ENCODE measurements at regions not wholly inside any gene's neighbourhood (a gene's known extent, or its start where the extent isn't known, plus 50 kb on each side); places are given as distances from the start of the nearest gene placed in this dataset.

DNA sequence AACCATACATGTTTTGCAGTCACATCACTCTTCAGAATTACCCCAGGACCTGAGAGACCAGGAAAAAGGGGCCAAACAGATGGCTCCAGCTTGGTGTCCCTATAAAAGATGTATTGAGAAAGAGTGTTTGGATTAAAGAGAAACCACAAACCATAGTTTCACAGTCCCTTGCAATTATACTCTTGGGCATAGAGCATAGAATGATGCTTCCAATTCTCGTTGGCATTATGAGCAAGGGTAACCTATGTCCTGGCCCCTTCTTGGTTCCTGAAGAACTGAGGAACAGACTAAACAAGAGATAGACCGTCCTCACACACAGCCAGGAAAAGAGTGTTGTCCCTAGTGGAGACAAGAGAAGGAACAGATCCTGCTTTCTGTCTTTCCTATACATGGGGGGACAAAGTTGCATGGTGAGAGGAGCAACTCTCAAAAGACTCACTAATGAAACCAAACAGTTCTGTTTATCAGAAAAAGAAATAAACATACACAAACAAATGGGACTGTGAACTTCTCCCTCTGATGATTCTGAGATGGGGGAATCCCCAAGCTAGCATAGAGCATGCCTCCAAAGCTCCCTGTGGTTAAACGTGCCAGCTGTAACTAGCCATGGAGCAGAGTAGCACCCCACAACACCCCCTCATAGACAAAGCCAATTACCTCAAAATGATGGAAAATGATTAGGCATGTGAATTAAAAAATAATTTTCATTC is 908.6 kb downstream of the NTRK3 start:
- DNase-seq: no peak

DNA sequence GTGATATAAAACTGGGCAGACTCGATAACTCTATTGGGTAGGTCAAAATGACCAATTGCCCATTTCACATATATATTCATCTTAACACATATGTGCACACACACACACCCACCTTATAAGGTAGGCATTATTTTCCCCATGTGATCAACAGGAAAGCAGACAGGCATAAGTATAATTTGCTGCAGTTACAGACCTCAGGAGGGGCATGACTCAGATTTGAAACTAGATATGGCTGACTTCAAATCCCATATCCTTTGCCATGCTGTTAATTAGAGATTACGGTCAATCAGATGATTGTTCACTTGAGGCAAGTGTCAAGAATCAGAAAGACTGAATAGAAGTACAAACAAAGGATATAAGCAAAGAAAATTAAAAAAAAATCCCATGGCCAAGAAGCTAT is 910.6 kb downstream of the NTRK3 start:
- no peak for DNase-seq

DNA sequence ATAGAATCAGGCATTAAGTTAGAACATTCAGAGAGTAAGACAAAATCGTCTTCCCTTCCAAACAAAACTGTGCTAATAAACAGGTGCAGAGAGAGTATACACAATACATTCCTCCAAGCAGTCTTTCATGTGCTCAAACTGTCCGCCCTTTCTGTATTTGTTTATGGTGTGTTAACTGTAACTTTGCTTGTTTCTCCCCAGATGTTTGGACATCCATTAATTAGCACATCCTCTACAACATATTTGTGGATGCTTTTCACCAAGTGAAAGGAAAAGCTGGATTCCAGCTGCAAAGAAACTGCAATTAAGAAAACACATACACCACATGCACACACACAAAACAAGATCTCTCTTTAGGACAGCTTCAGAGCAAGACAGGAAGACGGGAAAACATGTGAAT is 912.6 kb downstream of the NTRK3 start:
- no peak for DNase-seq

DNA sequence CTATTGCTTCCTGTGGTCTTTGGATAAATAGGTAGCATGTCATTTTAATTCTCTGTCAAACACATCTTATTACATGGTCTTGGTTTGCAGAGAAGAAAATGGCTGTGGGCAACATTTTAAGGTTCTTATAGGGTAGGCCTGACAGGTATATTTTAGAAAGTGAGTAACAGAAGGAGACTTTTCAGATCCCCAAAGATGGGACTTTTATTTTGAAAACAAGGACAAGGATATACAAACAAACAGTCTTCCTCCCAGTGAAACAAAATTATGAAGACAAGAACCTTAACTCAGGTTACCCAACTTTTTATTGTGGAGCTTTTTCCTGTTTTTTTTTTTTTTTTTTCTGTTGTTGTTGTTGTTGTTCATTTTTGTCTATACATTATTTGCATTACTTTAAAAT is 916.2 kb downstream of the NTRK3 start:
- DNase-seq: no peak

DNA sequence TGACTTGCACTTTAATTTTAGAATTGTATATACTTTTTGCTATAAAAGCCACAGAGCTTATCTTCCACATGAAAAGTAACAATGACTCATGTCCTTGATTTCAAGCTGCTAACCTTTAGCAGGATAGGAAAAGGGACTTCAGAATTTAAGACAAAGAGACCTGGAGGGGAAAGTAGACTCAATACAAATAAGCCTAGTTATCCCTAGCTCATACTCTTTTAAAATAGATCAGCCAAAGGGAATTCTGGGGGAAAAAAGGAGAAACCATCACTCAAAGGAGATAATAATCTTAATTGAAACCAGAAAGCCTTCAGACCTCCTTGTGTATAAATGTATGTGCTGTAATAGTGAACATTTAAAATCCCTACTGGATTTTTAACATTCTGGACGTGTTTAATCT is 930.3 kb downstream of the NTRK3 start:
- DNase-seq: no peak

DNA sequence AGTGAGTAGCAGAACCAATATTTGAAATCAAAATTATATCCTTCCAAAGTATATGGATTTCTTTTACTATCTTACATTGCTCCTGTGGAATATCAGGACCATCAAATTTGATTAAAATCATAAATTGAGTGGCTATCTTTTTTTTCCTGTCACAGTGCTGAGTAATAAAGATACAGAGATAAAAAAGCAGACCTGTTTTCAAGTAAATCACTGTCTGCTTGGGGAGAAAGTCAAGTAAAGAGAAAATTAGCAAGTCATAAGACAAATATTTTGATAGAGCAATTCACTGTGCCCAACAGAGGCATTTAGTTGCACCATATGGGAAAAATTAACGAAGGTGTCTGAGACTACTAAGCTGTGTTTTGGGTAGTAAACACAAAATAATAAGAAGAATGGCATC is 933.7 kb downstream of the NTRK3 start:
- no peak for DNase-seq

DNA sequence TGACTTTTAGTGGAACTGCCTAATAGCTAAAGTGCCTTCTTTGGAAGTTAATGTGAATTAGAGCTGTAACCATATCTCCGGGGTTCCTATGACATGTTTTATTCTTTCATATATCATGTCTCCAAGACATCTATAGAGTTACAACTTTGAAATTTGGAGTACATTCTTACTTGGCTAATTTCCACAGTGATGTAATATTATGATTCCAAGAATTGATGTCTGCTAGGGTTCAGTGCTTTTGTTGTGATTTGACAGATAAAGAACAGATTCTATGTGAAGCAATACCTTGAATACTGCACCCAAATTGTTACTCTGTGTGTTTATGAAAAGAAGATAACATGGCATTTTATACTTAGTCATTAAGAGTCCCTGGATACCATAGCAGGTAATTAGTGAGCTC is 934.3 kb downstream of the NTRK3 start:
- DNase-seq: no peak

DNA sequence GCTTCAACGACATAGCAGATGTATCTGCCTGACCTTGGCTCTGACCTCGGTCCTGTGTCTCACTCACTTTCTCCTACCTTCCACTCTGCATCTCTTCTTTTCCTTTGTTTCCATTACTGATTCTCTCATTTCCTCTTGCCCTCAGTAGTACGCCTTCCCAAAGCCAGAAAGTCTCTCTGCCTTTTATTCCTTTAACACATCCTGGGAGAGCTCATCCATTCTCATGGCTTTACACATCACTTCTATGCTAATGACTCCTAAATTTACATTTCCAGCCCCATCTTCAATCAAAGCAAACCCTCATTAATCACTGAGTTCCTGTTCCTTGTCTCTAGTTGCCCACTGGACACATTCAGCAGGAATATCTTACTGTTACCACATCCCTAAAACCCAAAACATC is 938.6 kb downstream of the NTRK3 start:
- DNase-seq: no peak

DNA sequence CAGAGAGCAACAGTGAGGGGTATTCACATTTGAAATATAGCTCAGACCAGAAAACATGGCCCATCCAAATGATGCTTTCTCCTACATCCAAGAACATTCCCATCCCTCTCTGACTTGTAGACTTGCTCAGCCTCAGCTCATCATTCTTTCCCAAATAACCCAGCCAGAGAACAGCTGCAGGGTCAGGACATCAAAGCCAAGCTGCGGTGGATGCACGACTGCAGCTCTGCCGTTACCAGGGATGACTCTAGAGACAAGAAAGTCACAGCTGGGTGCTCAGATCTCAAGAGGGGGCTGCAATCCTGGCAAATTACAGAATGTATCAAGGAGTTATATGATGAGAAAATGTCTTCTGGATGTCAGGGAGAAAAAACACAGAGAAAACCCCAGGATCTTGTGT is 944.3 kb downstream of the NTRK3 start:
- DNase-seq: no peak

DNA sequence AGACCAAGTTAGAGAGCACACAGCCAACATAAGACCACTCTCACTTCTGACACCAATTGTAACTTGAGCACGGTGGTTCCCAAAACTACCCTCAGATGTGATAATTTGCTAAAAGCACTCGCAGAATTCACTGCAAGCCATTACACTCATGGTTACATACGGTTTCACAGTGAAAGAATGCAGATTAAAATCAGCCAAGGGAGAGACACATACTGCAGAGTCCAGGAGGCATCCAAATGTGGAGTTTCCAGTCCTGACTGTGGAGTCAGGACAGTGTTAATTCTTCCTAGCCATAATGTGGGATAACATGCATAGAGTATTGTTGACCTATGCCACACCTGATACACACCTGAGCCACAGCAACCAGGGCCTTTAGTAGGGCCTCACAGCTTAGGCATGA is 956.4 kb downstream of the NTRK3 start:
- DNase-seq: no peak

DNA sequence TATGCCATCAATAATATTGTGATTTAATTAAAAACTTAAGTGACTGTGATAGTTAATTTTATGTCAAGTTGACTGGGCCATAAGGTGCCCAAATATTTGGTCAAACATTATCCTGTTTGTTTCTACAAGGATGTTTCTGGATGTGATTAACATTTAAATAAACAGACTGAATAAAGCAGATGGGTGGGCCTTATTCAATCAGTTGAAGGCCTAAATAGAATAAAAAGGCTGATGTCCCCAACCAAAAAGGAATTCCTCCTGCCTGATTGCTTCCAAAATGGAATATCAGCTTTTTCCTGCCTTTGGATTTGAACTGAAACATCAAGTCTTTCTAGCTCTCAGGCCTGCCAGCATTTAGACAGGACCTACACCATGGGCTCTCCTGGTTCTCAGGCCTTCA is 961.7 kb downstream of the NTRK3 start:
- no peak for DNase-seq

DNA sequence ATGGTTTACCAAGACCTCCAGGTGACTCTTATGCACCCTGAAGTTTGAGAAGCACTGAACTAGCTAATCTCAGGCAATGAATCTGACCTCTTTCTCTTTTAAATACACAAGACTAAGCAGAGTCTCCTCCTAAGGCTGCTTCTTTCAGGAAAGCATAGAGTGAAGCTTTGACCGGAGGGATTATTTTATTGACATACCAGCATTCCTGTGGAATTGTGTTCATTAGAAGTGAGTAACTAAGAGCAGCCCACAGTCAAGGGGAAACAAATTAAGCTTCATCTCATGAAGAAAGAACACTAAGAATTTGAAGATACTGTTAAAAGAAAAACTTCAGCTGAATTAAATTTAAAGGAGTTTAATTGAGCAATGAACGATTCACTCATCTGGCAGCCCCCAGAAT is 963.5 kb downstream of the NTRK3 start:
- no peak for DNase-seq

DNA sequence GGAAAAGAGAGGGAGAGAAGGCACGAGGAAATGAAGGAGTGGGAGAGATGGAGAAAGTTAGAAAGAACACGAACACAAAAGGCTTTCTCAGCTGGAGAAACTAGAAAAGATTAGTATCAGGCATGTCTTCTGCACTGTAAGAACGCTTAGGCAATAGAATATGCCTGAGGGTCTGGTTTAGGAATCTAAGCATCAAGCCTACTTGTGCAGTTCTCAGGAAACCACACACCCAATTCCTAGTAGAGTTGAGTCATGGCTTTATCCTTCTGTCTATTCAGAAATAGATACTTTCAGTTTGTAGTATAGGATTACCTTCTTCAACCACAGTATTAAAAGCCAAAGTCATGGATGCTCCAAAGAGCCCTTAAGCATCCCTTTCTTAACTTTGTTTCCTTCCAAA is 969.4 kb downstream of the NTRK3 start:
- DNase-seq: no peak

DNA sequence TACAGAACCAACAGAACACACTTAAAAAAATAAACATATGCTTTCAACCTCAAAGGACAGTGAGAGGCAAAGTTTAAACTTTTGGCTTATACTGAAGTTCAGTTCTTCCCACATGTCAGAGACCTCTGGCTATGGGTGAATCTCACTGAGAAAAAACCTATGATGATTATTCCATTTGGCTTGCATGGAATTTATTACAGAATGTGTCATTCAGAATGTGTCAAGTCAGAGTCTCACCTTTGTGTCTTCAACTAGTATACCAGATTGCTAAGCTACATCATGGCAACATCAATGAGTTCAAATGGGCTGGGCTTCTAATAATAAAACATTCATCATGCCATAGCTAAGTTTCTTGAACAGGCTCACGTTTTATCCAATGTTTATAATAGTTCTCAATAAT is 987.0 kb downstream of the NTRK3 start:
- DNase-seq: no peak

DNA sequence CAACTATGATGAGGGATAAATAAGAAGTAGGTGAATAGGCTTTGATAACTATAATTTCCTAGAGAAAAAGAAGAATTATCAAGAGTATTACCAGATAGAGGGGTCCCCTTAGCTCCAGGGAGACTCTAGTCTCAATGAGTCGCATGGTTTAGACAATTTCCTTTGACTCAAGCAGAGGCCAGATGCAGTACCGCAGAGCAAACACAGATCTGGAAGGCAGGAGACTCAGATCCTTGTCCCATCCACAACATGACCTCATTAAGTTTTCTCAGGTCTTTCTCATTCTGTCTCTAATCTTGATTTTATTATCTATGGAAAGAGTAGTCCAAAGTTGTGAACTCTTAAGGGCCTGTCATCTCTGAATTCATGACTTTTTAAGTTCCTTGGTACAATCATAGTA is 987.9 kb downstream of the NTRK3 start:
- no peak for DNase-seq

DNA sequence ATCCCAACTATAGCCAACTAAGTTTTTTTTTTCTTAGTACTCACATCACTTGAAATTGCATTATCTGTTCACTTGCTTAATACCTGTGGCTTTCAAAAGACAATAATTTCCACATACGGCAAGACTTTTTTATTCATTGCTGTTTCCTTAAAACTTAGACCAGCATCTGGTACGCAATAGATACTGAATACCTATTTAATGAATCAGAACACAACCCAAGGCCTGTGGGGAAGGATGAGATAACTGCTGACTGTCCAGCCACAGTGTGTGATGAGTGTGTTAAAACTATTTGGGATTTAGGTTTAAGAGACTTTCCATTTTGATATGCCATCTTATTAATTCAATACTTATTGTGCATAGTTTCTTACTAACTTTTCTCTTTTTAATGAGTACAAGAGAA is 988.7 kb downstream of the NTRK3 start:
- DNase-seq: no peak

DNA sequence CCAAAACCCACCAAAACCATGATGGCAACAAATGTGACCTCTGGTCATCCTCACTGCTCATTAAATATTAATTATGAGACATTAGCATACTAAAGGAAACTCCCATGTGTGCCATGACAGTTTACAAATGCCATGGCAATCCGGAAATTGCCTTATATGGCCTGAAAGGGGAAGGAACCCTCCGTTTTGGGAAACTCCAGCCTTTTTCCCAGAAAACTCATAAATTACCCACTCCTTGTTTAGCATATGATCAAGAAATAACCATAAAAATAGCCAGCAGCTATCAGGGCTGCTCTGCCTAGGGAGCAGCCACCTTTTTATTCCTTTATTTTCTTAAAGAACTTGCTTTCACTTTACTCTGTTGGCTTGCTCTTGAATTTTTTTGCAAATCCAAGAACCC is 992.7 kb downstream of the NTRK3 start:
- DNase-seq: no peak

DNA sequence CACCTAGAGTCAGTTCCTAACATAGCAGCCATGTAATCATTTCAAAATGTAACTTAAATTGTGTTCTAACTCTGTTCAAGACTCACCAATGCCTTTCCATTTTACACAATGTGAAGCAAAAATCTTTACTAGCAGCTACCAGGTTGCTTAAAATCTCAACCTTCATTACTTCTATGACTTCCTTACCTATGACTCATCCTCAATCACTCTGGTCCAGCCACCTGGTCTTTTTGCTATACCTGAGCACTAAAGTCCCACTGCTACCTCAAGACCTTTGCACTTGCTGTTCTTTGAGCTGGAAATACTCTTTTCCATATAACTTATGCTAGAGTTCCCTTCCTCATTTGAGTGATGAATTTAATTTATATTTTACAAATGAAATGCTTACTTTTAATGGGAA is 993.2 kb downstream of the NTRK3 start:
- DNase-seq: no peak

DNA sequence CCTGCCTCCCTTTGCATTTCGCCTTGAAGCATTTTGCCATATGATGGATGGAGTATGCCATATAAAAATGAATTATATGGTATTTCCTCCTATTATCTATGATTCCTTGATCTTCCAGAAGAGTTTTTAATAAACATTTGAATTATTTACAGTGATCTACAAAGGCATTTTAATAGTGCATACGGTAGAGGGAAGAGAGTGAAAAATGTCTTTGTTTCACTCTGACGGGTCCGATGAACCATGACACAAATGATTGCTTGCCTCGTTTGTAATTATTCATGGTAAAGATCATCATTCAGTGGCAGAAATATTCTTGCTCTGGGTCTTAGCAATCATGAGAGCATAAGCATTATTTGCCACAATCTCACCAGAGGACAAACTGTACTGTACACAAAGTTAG is 1010.9 kb downstream of the NTRK3 start:
- no peak for DNase-seq

DNA sequence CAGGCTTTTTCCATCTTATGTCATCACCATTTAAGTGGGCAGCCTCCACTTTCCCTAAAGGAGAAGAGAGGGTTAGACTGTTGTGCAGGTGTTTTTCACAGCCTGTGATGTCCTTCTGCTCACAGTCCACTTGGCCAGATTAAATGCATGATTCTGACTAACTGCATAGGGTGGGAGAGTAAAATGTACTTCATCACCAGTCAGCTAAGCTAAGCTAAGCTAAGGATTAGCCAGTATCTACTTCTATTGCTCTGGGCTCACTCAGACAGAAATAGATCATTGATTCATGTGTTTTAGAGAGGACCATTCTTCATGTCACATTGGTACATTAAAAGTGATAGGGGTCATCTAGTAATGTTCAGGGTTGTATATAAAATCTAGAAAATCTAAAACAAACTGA is 1013.1 kb downstream of the NTRK3 start:
- DNase-seq: no peak

DNA sequence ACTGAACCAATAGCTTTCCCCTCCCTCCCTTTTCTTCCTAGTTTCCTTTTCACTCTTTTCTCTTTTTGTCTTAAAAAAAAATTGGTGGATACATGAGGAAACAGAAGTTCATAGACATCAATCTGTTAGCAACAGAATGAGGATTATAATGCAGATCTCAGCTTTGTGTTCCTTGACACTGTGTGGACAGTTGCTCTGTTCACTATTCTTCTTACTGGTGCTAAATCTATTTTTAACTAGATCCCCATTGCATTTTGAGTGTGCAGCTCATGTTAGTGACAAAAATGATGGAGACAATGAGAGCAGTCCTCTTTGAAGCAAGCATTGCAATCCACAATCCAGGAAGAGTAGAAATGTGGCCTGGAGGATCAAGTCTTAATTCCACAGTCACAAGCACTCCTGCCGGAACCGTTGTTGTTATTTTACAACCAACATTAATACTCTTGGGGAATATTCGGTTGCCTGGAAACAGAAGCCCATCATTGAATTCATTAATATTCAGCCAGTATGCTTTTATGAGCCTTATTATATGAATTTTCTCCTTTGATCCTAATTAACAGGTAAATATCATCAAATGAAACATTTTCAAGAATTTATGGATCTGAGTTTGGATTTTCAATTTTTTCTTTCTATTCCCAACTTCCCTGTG is 1016.8 kb downstream of the NTRK3 start:
- DNase-seq: no peak

DNA sequence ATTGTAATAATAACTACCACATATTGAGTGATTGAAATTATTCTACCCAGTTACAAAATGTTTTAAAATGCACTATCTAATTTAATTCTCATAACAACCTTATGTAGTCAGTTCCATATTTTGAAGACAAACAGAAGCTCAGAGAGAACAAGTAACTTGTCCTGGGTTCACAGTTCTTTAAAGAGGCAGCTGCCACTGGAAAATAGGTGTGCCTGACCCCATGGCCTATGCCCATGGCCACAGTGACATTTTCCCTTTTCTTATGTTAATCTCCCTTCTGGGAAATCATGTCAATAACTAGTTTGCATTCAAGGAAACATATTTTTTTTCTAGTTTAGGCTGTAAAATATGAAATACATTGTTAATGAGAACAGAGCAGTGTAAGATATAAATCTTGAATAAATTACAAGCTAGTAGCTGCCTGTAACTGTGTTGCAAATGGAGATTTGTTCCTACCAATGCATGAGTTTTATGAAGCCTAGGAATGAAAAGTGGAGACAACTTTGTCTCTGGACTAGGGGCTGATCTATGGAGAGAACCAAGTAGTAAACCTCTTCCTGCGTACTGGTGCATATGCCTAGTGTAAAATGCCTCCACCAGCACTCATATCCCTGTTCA is 1018.0 kb downstream of the NTRK3 start:
- DNase-seq: no peak

DNA sequence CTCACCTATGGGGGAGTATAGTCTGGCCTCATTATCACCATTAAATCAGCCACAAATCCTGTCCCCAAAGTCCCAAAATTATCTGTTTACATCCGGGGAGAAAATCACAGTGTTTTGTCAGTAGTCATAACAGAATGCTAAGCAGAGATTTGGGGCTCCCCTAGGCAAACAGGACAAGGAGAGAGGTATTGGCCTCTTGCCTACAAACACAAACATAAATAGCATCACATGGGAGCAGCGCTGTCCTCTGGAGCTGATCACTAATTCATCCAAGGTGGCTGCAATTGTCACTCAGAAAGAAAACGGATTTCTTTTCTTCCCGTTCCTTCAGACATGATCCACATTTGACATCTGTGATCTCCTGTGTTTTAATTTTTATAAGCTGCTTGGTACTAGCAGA is 1028.1 kb downstream of the NTRK3 start:
- DNase-seq: no peak

DNA sequence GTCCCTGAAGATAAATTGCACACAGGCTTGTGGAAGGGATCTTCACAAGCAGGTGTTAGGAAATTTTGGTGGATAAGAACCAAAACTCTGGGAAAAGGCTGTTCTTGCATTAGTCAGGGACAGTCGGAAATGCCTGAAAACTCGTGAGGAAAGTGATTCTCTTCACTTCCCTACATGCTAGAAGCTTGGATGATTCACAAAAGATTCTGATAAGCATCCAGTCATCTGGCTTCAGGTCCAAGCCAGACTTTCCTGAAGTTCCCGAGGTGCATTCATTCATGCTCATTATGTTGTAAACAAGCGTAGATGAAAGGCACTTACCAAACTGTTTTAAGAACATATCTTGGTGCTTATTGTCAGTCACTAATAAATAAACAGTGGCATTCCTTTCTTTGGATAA is 1028.7 kb downstream of the NTRK3 start:
- DNase-seq: no peak

DNA sequence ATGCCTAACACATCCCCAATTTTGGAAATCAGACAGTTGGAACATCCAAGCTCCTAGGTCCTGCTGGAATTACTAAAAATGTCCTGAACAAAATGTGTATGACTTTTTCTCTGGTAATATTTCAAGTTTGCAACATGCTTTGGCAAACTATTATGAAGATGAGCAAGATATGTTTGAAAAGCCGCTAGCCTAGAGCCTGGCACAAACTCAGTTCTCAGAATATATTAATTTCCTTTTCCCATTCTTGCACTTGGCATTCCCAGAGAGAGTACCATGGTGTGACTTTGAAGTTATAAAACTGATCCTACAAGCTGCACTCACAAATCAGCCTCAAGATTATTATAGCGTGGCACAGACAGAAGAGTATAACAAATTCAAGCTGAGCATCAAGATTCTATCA is 1031.1 kb downstream of the NTRK3 start:
- no peak for DNase-seq

Measured in SHP77 (cell line).